BJ (cell line): ENCODE measurements at regions not wholly inside any gene's neighbourhood (a gene's known extent, or its start where the extent isn't known, plus 50 kb on each side); places are given as distances from the start of the nearest gene placed in this dataset.

Source experiments
- CTCF ChIA-PET: fragments of 350-600 bp; formaldehyde crosslinking; extraction: SDS; loops from one replicate; lab custom pipeline; 2021; ENCODE audit warnings: antibody characterized with exemption, inconsistent platforms; lab: Yijun Ruan, JAX
- POLR2A ChIA-PET: fragments of 300-600 bp; sonication (Branson Sonifier 250); formaldehyde crosslinking; extraction: SDS; loops from one replicate; lab custom pipeline; 2021; ENCODE audit warnings: antibody characterized with exemption; lab: Charles Lee
- DNase-seq: peaks from one replicate; pipeline ENCODE4 v3.0.0-alpha.2; 2011; ENCODE audit warnings: low read depth
- H3K27me3 ChIP-seq: 2 replicates; pipeline ENCODE4 v1.6.0; 2011; ENCODE audit warnings: low read length; ENCODE audit not compliant: control insufficient read depth, insufficient read depth
- H3K36me3 ChIP-seq: 2 replicates; pipeline ENCODE4 v1.5.1; 2011; ENCODE audit warnings: low read length; ENCODE audit not compliant: control insufficient read depth, insufficient read depth
- H3K4me3 ChIP-seq: 2 replicates; pipeline ENCODE4 v1.5.1; 2011; ENCODE audit warnings: low read depth, mild to moderate bottlenecking, control low read depth, low read length
- CTCF ChIP-seq: IDR thresholded peaks from 2 replicates; pipeline ENCODE4 v1.5.1; 2011; ENCODE audit warnings: low read depth, mild to moderate bottlenecking, control low read depth, inconsistent platforms, low read length, moderate library complexity; ENCODE audit not compliant: insufficient read depth

GRCh38 chr10:56057860-56058259, 303.2 kb downstream of the ZWINT start:
- no peaks in the 10 kb centered on the region for H3K27me3 ChIP-seq
- H3K36me3 ChIP-seq: no peaks in the 10 kb centered on the region
- DNase-seq: no peak
- H3K4me3 ChIP-seq: no peak overlapping the region
- ChIA-PET POLR2A (no interaction called here), CTCF (no interaction called here)
- no peak for TF ChIP-seq CTCF

GRCh38 chr10:56035489-56035888, 325.6 kb downstream of the ZWINT start:
- DNase-seq: no peak
- Histone ChIP-seq H3K36me3 (no peaks in the 10 kb centered on the region), H3K27me3 (no peaks in the 10 kb centered on the region), H3K4me3 (no peak overlapping the region)
- POLR2A ChIA-PET: no interaction called here
- TF ChIP-seq CTCF: no peak
- CTCF ChIA-PET: no interaction called here

- H3K4me3 ChIP-seq: no peak overlapping the region
- no peak for TF ChIP-seq CTCF
- CTCF ChIA-PET: no interaction called here
- POLR2A ChIA-PET: no interaction called here
- H3K27me3 ChIP-seq: no peaks in the 10 kb centered on the region
- DNase-seq: no peak
- no peaks in the 10 kb centered on the region for H3K36me3 ChIP-seq
Measured at GRCh38 chr10:56028298-56029132, 332.5 kb downstream of the ZWINT start.

GRCh38 chr10:56012101-56012500, 349.0 kb downstream of the ZWINT start:
- no peaks in the 10 kb centered on the region for H3K36me3 ChIP-seq
- no peaks in the 10 kb centered on the region for H3K27me3 ChIP-seq
- no peak overlapping the region for H3K4me3 ChIP-seq
- ChIA-PET CTCF (no interaction called here), POLR2A (no interaction called here)
- no peak for DNase-seq
- TF ChIP-seq CTCF: no peak

- CTCF ChIA-PET: no interaction called here
- no peaks in the 10 kb centered on the region for H3K36me3 ChIP-seq
- no peak for TF ChIP-seq CTCF
- DNase-seq: no peak
- no peaks in the 10 kb centered on the region for H3K27me3 ChIP-seq
- POLR2A ChIA-PET: no interaction called here
- H3K4me3 ChIP-seq: no peak overlapping the region
Measured at GRCh38 chr10:56003555-56003954, 357.5 kb downstream of the ZWINT start.
